ENCODE measurements at regions not wholly inside any gene's neighbourhood (a gene's known extent, or its start where the extent isn't known, plus 50 kb on each side); places are given as distances from the start of the nearest gene placed in this dataset.

DNA sequence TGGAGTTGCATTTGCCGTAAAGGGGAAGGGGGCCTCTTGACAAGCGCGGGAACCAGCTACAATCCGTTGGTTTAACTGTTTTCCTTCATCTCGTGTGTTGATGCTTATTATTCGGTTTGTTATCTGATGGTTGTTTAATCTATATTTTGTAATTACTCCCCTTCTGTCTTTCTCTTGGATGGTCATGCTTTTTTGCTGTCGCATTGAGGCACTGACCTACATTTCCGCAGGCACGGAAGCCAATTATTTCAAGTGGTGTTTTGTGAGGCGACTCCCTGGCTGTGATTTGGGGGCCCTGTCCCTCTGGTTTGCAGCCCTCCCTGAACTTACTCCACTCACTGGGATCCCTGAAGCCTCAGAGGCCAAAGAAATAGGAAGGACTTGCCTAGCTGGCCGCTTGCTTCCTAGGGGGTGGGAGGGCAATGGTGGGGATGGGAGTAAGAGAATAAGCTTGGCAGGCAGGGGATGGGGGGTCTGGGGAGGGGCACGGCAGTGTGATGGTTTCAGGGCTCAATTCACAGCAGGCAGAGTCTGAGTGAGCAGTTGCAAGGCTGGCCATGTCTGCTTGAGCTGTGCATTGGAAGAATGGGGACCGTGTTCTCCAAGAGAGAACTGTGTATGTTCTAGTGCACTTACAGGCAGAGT is 165.8 kb upstream of the B3GAT1 start:
- Mint-ChIP-seq H3K9me3 (no peaks in the 10 kb centered on the region), H3K27ac (no peak overlapping the region), H3K36me3 (no peaks in the 10 kb centered on the region), H3K4me1 (peaks cover 9% of the 10 kb centered on the region), H3K27me3 (peaks cover 26% of the 10 kb centered on the region), H3K4me3 (no peak overlapping the region)
- POLR2A ChIA-PET, result no interaction called here
- DNase-seq, result no peak
- ATAC-seq (ENCODE audit: low read depth), result no peak

DNA sequence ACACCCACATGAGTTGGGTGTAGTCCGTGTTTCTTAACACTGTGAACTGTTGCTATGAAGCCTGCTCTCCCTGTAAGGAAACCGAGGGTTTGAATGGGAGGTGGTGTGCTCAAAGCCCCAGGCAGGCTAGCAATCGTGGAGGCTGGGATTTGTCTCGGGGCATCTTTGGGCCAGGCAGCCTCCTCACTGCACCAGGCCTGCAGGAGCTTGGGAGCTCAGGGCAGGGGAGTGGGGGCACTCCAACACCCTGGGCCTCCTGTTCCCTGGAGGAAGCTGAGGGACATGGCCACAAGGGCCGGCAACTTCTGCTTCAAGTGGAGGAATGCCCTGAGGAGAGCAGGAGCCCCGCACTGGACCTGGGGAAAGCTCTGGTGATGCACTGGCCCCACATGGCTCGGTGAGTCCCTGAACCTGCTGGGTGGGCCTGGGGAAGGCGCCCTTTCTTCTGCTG is 164.7 kb upstream of the B3GAT1 start:
- DNase-seq, result no peak
- H3K27me3 Mint-ChIP-seq, result peaks cover 26% of the 10 kb centered on the region

DNA sequence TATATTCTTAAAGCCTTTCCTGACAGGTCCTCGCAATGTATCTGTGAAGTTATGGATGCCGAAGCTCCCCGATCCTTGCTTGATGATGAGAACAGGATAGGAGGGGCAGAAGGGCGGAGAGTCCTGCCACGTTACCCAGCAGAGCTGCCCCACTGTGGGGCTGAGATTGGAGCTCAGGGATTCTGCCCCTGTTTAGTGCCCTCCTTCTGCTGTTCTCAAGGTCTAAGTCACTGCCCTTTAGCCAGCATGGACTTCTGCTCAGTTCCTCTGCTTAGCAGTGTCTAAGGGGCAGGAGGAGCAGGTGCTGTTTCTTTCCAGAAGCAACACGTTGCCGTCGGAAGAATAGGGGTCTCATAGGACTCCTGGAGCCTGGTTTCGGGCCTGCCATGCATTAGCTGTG is 164.2 kb upstream of the B3GAT1 start:
- H3K27me3 Mint-ChIP-seq, result peaks cover 22% of the 10 kb centered on the region
- no peak for ATAC-seq (ENCODE audit: low read depth)
- peaks cover under 1% of the 10 kb centered on the region for H3K4me1 Mint-ChIP-seq
- no peak overlapping the region for H3K4me3 Mint-ChIP-seq
- POLR2A ChIA-PET, result no interaction called here
- no peak overlapping the region for H3K27ac Mint-ChIP-seq
- no peaks in the 10 kb centered on the region for H3K36me3 Mint-ChIP-seq
- H3K9me3 Mint-ChIP-seq, result no peaks in the 10 kb centered on the region
- no peak for DNase-seq

More for the DNA sequence above, 164.7 kb upstream of the B3GAT1 start:
- no peak for ATAC-seq (ENCODE audit: low read depth)
- no peak overlapping the region for H3K27ac Mint-ChIP-seq
- H3K4me1 Mint-ChIP-seq, result peaks cover 3% of the 10 kb centered on the region
- no peak overlapping the region for H3K4me3 Mint-ChIP-seq
- H3K36me3 Mint-ChIP-seq, result no peaks in the 10 kb centered on the region
- POLR2A ChIA-PET, result no interaction called here
- H3K9me3 Mint-ChIP-seq, result no peaks in the 10 kb centered on the region

DNA sequence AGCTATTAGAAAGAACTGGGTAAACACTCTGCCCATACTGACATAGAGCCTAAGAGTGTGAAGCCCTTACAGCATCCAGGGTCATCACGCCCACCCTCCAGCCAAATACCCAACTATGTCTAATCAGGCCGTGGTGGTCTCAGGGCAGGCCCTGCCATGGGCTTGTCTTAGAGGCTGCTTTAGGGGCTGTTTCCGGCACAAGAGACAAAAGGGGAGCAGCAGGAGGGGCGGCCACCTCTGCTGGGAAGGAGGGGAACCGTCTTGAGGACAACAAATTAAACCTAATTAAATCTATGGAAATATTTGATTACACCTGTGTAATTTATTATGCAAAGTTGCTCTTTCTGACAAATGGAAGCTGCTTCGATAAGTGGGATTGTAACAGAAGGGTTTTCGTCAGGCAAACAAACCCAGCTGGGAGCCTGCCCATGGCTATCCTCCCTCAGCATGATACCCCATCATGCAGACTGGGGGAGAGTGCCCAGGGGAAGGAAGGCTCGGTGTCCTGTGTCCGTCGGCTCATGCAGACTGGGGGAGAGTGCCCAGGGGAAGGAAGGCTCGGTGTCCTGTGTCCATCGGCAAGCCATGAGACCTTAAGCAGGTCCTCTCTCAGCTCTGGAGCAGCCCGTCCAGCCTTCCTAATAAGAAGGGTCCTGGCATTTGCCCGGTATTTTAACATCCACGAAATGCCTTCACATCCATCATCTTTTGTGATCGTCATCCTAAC is 163.6 kb upstream of the B3GAT1 start:
- Mint-ChIP-seq H3K27me3 (peaks cover 16% of the 10 kb centered on the region), H3K36me3 (no peaks in the 10 kb centered on the region), H3K27ac (no peak overlapping the region), H3K4me3 (no peak overlapping the region), H3K9me3 (no peaks in the 10 kb centered on the region), H3K4me1 (no peaks in the 10 kb centered on the region)
- ATAC-seq (ENCODE audit: low read depth) (no peak), DNase-seq (no peak)
- POLR2A ChIA-PET, result no interaction called here

DNA sequence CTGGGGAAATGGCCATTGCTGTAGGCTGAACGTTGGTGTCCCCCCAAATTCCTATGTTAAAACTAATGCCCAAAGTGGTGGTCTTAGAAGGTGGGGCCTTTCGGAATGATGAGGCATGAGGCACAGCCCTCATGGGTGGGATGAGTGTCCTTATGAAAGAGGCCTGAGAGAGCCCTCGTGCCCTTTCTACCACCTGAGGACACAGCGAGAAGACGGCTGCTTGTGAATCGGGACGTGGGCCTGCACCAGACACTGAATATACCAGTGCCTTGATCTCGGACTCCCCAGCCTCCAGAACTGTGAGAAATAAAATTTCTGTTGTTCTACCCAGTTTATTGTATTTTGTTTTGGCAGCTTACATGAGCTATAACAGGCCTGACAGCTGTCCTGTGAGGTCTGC is 162.9 kb upstream of the B3GAT1 start:
- Mint-ChIP-seq H3K4me3 (no peak overlapping the region), H3K4me1 (no peaks in the 10 kb centered on the region), H3K27ac (no peak overlapping the region), H3K9me3 (no peaks in the 10 kb centered on the region), H3K36me3 (no peaks in the 10 kb centered on the region), H3K27me3 (peaks cover 12% of the 10 kb centered on the region)
- POLR2A ChIA-PET, result no interaction called here
- ATAC-seq (ENCODE audit: low read depth) (no peak), DNase-seq (no peak)

DNA sequence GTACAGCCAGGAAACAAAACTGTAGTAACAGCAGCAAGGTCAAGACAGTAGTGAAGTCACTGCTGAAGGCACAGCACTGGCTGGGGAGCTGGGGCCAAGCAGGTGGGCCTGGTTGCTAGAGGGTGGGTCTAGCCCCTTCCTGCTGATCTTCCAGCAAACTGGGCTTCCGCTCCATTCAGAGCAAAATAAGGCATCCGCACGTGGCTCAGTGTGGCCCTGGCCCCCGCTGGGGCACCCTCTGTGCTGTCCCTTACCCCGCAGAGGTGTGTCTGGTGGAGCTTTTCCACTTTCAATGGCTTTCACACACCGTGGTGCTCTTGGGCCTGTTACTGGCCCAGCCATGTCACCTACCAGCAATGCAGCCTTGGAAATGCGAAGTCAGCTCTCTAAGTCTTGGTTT is 162.4 kb upstream of the B3GAT1 start:
- ATAC-seq (ENCODE audit: low read depth) (no peak), DNase-seq (no peak)
- H3K36me3 Mint-ChIP-seq, result no peaks in the 10 kb centered on the region
- H3K4me3 Mint-ChIP-seq, result no peak overlapping the region
- H3K9me3 Mint-ChIP-seq, result no peaks in the 10 kb centered on the region
- no peaks in the 10 kb centered on the region for H3K4me1 Mint-ChIP-seq
- POLR2A ChIA-PET, result no interaction called here
- H3K27me3 Mint-ChIP-seq, result peaks cover 11% of the 10 kb centered on the region
- no peak overlapping the region for H3K27ac Mint-ChIP-seq

DNA sequence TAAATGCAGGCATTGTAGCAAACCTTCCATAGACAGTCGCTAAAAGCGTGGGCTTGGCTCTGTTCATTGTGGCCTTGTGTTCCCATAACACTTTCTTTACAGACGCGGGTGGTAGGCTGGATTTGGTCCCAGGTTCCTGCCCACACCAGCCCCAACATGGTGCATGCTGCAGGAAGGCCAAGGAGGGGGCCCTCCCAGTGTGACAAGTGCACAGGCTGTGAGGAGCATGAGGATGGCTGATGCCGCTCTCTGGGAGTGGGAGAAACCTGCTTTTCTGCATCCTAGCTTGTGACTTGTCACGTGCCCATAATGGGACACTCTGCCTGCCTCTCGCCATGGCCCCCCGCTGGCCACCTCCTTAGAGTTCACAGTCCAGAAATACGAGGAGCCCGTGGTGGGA is 161.8 kb upstream of the B3GAT1 start:
- Mint-ChIP-seq H3K9me3 (no peaks in the 10 kb centered on the region), H3K36me3 (no peaks in the 10 kb centered on the region), H3K4me3 (no peak overlapping the region), H3K27me3 (peaks cover 15% of the 10 kb centered on the region), H3K27ac (no peak overlapping the region), H3K4me1 (no peaks in the 10 kb centered on the region)
- ATAC-seq (ENCODE audit: low read depth) (no peak), DNase-seq (no peak)
- POLR2A ChIA-PET, result no interaction called here

DNA sequence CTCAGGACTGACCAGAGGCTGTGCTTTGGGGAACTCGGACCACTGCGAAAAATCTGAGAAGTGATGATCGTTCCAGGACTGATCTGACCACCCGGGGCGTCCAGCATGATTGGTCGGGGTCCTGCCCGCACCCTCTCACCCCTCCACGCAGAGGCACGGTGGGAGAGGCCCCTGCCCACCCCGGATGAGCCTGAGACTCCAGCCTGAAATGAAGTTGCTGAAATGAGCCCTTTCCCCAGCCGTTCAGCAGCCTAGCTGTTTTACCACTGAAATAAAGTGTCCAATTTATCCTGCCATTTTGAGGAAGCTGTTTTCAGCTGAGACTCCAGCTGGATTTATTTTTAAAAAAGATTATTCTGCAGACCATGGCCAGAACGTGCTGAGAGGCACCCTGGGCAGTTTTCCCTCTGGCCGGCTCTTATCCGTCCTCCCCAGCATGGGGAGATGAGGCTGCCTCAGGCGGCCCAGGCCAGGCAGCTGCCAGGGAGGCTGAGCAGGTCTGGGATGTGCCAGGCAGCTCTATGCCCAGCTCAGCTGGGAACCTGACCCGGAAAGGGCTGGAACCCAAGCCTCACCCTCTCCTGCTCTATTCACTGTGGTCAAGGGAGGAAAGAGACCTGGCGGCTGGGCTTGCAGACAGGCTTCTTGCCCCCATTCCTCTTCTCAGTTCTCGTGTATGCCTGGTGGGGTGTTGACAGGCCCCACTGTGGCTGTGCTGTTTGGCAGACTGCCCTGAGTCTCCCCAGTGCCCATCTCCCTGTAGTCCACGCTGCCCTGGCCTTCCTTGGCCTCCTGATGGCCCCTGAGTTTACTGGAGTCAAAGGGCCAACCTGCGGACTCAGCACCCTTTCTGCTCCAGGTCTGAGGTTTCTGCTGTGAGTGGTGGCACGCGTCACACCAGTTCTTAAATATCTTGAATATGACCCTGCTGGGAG is 161.0 kb upstream of the B3GAT1 start:
- POLR2A ChIA-PET, result no interaction called here
- H3K36me3 Mint-ChIP-seq, result no peaks in the 10 kb centered on the region
- H3K4me1 Mint-ChIP-seq, result no peaks in the 10 kb centered on the region
- no peak overlapping the region for H3K4me3 Mint-ChIP-seq
- H3K9me3 Mint-ChIP-seq, result no peaks in the 10 kb centered on the region
- H3K27me3 Mint-ChIP-seq, result peaks cover 15% of the 10 kb centered on the region
- DNase-seq, result no peak
- no peak for ATAC-seq (ENCODE audit: low read depth)
- no peak overlapping the region for H3K27ac Mint-ChIP-seq

DNA sequence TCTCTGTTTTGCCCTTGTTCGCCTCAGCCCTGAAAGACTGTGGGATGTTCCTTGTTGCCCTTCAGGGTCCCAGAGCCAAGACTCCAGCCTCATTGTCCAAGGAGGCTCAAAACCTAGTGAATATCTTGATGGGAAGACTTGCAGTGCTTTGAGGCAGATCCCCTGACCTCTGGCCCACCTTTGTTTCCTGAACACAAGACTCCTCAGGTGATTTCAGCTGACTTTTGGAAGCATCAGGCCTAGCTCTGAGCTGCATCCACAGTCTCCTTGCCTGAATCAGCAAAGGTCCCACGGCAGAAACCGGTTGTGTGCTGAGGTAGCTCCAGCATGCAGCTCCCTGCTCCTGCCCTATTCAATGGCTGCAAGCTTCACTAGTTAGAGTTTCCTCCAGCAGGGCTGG is 159.3 kb upstream of the B3GAT1 start:
- Mint-ChIP-seq H3K27ac (no peak overlapping the region), H3K36me3 (no peaks in the 10 kb centered on the region), H3K27me3 (peaks cover 13% of the 10 kb centered on the region), H3K4me1 (no peaks in the 10 kb centered on the region), H3K9me3 (no peaks in the 10 kb centered on the region), H3K4me3 (no peak overlapping the region)
- POLR2A ChIA-PET, result no interaction called here
- ATAC-seq (ENCODE audit: low read depth) (no peak), DNase-seq (no peak)

DNA sequence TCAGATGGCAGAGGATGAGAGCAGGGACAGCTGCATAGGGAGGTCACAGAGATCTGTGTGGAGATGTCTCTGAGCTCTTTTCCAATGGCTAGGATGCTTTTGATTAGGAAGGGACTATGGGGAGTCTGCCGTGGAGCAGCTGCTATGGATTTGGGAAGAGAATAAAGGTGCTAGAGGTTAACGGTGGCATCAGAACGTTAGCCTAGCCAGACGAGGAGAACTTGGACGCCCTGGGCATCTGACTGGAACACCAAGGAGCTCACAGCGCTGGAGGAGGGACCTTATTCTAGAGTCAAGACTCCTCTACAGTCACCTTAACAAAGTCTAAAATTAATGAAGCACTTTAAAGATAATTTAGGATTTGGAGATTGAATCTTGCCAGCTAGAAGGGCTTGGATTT is 157.2 kb upstream of the B3GAT1 start:
- Mint-ChIP-seq H3K27ac (no peak overlapping the region), H3K27me3 (peaks cover 6% of the 10 kb centered on the region), H3K4me3 (no peak overlapping the region), H3K4me1 (no peaks in the 10 kb centered on the region), H3K9me3 (no peaks in the 10 kb centered on the region), H3K36me3 (no peaks in the 10 kb centered on the region)
- DNase-seq (no peak), ATAC-seq (ENCODE audit: low read depth) (no peak)
- POLR2A ChIA-PET, result interaction anchor here (0.8 kb wide), 1 partner anchor 502 kb away, joined by 4 read pairs; no protein-coding TSS in a partner anchor

DNA sequence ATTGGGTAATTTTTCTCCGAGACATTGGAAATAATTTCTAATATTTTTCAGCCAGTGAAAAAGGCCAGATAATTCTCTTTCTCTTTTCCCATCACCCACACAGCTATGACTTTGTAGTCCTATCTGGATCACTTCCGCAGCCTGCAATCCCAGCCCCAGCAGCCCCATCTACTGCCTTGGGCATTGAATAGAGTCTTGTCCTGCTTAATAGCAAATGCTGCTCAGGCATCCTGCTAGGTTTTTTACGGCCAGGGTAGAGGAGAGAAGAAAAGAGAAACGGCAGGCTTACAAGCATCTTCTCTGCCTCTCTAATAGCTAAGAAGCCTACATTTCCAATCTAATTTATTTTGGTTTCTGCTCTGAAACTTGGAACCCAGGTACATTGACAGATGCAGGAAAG is 154.3 kb upstream of the B3GAT1 start:
- POLR2A ChIA-PET, result no interaction called here
- Mint-ChIP-seq H3K27ac (no peak overlapping the region), H3K36me3 (no peaks in the 10 kb centered on the region)

DNA sequence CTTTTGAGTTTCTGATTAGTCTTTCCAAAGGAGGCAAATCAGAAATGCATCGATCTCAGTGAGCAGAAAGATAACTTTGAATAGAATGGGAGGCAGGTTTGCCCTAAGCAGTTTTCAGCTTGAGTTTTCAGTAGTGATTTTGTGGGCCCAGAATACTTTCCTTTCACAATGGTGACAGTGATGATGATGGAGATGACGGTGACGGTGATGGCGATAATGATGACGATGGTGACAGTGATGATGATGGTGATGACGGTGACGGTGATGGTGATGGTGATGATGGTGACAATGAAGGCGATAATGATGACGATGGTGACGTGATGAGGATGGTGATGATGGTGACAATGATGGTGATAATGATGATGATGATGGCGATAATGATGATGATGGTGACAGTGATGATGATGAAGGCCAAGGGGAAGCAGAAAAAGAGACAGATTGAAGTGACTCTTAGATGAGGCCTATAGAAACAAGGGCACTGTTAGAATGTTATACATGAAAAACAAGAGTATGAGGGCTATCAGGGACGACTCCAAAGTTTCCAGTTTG is 153.4 kb upstream of the B3GAT1 start:
- POLR2A ChIA-PET, result no interaction called here
- H3K36me3 Mint-ChIP-seq, result no peaks in the 10 kb centered on the region
- no peak for DNase-seq
- H3K27ac Mint-ChIP-seq, result no peak overlapping the region
- H3K4me1 Mint-ChIP-seq, result no peaks in the 10 kb centered on the region
- H3K27me3 Mint-ChIP-seq, result peaks cover 7% of the 10 kb centered on the region
- H3K4me3 Mint-ChIP-seq, result no peak overlapping the region
- no peak for ATAC-seq (ENCODE audit: low read depth)
- H3K9me3 Mint-ChIP-seq, result no peaks in the 10 kb centered on the region

More for the DNA sequence above, 154.3 kb upstream of the B3GAT1 start:
- no peak for DNase-seq
- ATAC-seq (ENCODE audit: low read depth), result no peak
- peaks cover 6% of the 10 kb centered on the region for H3K27me3 Mint-ChIP-seq
- no peaks in the 10 kb centered on the region for H3K9me3 Mint-ChIP-seq
- H3K4me3 Mint-ChIP-seq, result no peak overlapping the region
- H3K4me1 Mint-ChIP-seq, result no peaks in the 10 kb centered on the region

DNA sequence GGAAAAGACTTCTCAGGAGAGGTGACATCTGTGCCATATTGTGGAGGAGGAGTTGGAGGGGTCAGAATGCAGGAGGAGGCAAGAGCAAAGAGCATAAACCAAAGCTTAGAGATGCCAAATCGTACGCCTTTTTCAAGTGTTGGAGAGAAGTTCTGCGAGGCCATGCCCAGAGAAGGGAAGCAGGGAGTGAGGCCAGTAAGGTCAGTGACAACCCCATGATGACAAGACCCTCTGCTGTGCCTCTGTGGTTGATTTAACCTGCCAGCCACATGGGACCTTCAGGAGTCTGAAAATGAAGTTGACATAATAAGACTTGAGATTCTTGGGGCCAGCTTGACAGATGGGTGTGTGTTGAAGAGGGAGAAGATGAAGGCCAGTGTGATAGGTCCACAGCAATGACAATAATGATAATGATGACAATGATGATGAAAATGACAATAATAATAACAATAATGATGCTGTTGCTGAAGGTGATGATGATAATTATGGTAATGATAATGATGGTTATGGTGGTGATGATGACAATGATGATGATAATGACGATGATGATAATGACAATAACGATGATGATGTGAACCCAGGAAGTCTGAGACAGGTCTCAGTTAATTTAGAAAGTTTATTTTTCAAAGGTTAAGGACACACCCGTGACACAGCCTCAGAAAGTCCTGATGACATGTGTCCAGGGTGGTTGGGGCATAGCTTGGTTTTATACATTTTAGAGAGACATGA is 152.6 kb upstream of the B3GAT1 start:
- Mint-ChIP-seq H3K4me1 (no peaks in the 10 kb centered on the region), H3K27ac (no peak overlapping the region), H3K4me3 (no peak overlapping the region), H3K27me3 (peaks cover 7% of the 10 kb centered on the region), H3K36me3 (no peaks in the 10 kb centered on the region), H3K9me3 (no peaks in the 10 kb centered on the region)
- ATAC-seq (ENCODE audit: low read depth), result no peak
- DNase-seq, result no peak
- POLR2A ChIA-PET, result no interaction called here

All from activated naive CD8-positive, alpha-beta T cell treated with anti-CD3 and anti-CD28 coated beads, Interleukin-2, amount 10 ng/mL, durations not matched to agents 7 days and 5 days (primary cell).